BJ (cell line): ENCODE measurements at regions not wholly inside any gene's neighbourhood (a gene's known extent, or its start where the extent isn't known, plus 50 kb on each side); places are given as distances from the start of the nearest gene placed in this dataset.

ENCODE experiments used
- CTCF ChIA-PET: fragments of 350-600 bp; formaldehyde crosslinking; extraction: SDS; loops from one replicate; lab custom pipeline; 2021; ENCODE audit warnings: antibody characterized with exemption, inconsistent platforms; lab: Yijun Ruan, JAX
- POLR2A ChIA-PET: fragments of 300-600 bp; sonication (Branson Sonifier 250); formaldehyde crosslinking; extraction: SDS; loops from one replicate; lab custom pipeline; 2021; ENCODE audit warnings: antibody characterized with exemption; lab: Charles Lee
- DNase-seq: peaks from one replicate; pipeline ENCODE4 v3.0.0-alpha.2; 2011; ENCODE audit warnings: low read depth
- H3K27me3 ChIP-seq: 2 replicates; pipeline ENCODE4 v1.6.0; 2011; ENCODE audit warnings: low read length; ENCODE audit not compliant: control insufficient read depth, insufficient read depth
- H3K36me3 ChIP-seq: 2 replicates; pipeline ENCODE4 v1.5.1; 2011; ENCODE audit warnings: low read length; ENCODE audit not compliant: control insufficient read depth, insufficient read depth
- H3K4me3 ChIP-seq: 2 replicates; pipeline ENCODE4 v1.5.1; 2011; ENCODE audit warnings: low read depth, mild to moderate bottlenecking, control low read depth, low read length
- CTCF ChIP-seq: IDR thresholded peaks from 2 replicates; pipeline ENCODE4 v1.5.1; 2011; ENCODE audit warnings: low read depth, mild to moderate bottlenecking, control low read depth, inconsistent platforms, low read length, moderate library complexity; ENCODE audit not compliant: insufficient read depth

DNA sequence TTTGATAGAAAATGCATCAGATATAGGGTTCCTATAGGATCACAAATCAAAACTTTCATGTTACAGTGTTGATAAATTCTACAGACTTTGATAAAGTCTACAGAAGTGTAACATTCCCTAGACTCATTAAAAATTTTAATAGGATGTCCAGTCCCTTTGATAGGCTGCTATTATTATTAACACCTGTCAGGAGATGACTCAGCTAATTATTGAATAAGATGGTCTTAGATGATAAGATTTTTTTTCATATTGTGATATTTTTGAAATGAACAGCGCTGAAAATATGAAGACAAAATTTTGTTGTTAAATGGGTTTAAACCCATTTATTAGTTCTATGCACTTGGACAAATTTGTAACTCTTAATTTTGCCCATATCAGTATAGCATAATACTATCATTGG lies 356.8 kb upstream of the SLITRK1 start:
- DNase-seq: no peak
- no peak for TF ChIP-seq CTCF
- H3K4me3 ChIP-seq: no peak overlapping the region
- ChIA-PET POLR2A (no interaction called here), CTCF (no interaction called here)
- no peaks in the 10 kb centered on the region for H3K27me3 ChIP-seq
- no peaks in the 10 kb centered on the region for H3K36me3 ChIP-seq

- ChIA-PET CTCF (no interaction called here), POLR2A (no interaction called here)
- DNase-seq: no peak
- TF ChIP-seq CTCF: no peak
- Histone ChIP-seq H3K36me3 (no peaks in the 10 kb centered on the region), H3K27me3 (no peaks in the 10 kb centered on the region), H3K4me3 (no peak overlapping the region)
These were observed 356.1 kb upstream of the SLITRK1 start for GRCh38 chr13:84238381-84238780.

DNA sequence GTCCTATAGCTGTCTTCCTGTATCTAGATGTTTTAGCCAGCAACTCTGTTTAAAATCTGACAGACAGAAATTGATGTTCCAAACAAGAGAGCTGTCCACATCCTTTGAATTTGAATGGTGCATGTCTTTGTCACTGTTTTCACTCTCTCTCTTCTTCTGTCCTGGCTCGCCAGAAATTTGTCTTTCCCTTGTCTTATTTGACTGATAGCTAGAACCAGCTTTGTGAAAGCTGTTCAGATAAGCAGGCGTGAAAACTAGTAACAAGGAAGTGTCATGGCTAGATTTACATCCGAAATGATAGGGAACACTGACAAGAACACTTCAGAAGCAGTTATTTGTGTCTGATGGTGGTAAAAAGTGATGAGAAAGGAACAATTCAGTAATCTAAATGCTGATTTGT lies 354.9 kb upstream of the SLITRK1 start:
- no peak for TF ChIP-seq CTCF
- ChIA-PET POLR2A (no interaction called here), CTCF (no interaction called here)
- no peak overlapping the region for H3K4me3 ChIP-seq
- H3K27me3 ChIP-seq: no peaks in the 10 kb centered on the region
- H3K36me3 ChIP-seq: no peaks in the 10 kb centered on the region
- no peak for DNase-seq

DNA sequence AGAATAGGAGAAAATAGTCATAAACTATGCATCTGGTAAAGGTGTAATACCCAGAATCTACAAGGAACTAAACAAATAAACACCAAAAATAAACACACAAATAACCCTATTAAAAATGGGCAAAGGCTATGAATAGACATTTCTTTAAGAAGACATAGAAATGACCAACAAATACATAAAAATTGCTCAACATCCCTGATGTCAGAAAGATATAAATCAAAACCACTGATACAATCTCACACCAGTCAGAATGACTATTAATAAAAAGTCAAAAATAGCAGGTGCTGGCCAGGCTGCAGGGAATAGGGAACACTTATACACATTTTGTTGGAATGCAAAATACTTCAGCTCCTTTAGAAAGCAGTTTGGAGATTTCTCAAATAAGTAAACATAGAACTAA lies 352.1 kb upstream of the SLITRK1 start:
- no peak for DNase-seq
- CTCF ChIA-PET: no interaction called here
- Histone ChIP-seq H3K4me3 (no peak overlapping the region), H3K27me3 (no peaks in the 10 kb centered on the region), H3K36me3 (no peaks in the 10 kb centered on the region)
- no peak for TF ChIP-seq CTCF
- POLR2A ChIA-PET: no interaction called here

DNA sequence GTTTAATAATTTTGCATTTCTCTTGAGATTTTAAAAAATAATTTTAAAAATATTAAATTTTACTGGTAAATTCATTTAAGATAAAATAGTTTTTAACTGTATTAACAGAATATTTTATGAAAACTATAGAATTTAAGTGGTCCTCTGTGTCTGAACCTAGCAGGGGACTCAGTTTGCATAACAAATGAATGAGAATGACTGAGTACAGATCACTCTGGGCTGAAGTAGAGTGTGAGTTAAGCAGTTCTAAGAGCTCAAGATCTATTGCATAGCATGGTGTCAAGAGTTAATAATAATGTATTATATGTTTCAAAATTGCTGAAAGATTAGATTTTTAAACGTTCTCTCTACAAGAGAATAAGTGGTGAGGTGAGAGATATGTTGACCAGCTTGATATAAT lies 348.3 kb upstream of the SLITRK1 start:
- TF ChIP-seq CTCF: no peak
- Histone ChIP-seq H3K4me3 (no peak overlapping the region), H3K36me3 (no peaks in the 10 kb centered on the region), H3K27me3 (no peaks in the 10 kb centered on the region)
- no peak for DNase-seq
- ChIA-PET CTCF (no interaction called here), POLR2A (no interaction called here)

DNA sequence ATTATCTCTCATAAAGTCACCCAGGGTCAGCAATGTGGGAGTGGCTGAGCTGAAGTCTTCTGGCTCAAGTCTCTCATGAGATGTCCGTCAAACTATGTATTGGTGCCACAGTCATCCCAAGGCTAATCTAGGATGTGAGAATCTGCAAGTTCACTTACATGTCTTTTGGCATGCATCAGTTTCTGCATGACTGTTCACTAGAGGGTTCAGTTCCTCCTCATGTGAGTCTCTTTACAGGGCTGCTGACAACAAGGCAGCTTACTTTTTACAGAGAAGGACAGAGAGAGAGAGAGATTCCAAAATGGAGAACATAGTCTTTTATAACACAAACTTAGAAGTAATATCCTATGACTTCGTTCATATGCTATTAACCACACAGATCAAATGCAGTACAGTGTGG lies 328.8 kb upstream of the SLITRK1 start:
- Histone ChIP-seq H3K36me3 (no peaks in the 10 kb centered on the region), H3K27me3 (no peaks in the 10 kb centered on the region), H3K4me3 (no peak overlapping the region)
- TF ChIP-seq CTCF: no peak
- CTCF ChIA-PET: no interaction called here
- no peak for DNase-seq
- POLR2A ChIA-PET: no interaction called here
